HG03575 (cell line): ENCODE measurements at regions not wholly inside any gene's neighbourhood (a gene's known extent, or its start where the extent isn't known, plus 50 kb on each side); places are given as distances from the start of the nearest gene placed in this dataset.

Source experiments
- ATAC-seq: cut with Tn5 transposase; IDR thresholded peaks from one replicate; pipeline ENCODE4 v1.9.1; 2021; ENCODE audit not compliant: unreplicated experiment, insufficient number of reproducible peaks, low FRiP score; ENCODE audit errors: extremely low read depth

DNA sequence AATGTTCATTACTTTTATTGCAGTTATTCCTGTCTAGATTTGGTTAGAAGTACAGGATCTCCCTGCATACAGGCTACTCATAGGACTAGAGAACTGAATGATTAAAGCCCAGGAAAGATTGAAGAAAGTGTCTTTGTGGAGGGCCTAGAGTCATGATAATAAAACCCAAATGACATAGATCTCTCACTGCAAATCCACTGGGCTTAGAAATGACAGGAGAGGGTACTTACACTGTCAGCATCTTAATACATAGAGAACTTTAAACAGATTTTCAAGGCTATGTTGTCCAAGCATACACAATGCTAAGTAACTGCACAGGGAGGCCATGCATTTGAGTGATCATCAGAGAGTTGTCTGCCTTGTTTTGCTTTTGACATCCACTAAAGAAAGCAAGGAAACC lies 383.8 kb upstream of the MAP3K7 start:
- ATAC-seq, result no peak

DNA sequence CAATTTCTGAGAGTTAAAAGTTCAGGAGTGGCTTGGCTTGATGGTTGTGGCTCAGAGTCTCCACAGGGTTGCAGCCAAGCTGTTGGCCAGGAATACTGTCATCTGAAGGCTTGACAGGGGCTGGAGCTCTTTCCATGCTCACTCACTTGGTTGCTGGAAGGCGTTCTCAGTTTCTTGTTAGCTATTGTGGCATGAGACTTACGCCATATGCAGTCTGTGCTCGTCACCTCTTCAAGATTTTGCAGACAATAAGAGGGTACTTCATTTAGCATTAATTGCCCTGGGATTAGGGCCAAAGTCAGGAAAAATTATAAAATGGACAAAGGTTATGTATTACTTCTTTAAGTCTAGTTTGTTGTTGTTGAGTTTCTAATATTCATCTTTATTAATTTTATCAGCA lies 380.6 kb upstream of the MAP3K7 start:
- ATAC-seq, result no peak

GRCh38 chr6:90960324-90960723 lies 373.5 kb upstream of the MAP3K7 start:
- ATAC-seq, result no peak

- ATAC-seq, result no peak
Observed at GRCh38 chr6:90955246-90955645, 368.4 kb upstream of the MAP3K7 start.

DNA sequence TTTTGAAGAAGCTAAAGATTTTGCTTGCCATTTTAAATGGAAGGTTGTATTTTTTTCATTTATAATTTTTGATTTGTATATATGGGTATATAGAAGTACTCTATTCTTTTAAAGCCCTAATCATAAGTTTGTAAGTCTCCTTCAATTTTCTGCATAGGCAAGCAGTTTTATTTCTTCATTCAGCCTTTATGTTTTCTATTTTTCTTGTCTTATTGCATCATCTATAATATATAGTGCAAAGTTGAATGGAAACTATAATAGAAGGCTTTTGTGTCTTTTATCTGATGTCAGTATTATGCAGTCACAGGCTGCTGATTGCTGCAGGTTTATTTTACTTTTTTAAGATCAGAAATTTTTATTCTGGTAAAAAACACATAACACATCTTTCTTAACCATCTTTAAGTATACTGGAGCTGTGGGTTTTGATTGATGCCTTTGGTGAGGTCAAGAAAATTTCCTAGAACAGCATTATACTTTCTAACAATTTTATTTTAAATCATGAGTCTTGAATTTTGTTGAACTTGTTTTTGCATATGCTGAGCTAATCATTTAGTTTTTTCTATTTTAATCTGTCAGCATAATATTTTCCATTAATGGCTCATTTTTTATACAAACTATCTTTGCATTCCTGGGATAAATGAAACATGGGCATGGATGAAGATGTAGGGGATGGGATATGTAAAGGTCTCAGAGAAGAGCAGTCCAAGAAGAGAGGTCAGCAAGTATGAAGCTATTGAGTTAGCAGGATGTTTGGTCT lies 366.7 kb upstream of the MAP3K7 start:
- no peak for ATAC-seq

DNA sequence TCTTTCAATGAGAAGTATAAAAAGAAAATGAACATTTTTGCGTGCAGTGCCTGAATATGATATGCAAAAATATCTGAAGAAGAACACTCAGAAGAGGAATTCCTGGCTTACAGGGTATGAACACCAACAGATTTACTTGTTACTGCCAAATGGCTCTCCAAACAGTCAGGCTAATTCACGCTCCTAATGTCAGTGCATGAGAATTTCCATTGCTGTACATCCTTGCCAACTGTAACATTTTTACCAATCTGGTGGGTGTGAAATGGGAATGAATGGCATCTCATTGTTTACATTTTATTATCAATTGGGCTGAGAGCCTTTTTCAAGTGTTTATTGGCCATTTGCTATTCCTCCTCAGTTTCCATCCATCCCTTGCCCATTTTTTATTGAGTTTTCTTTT lies 365.3 kb upstream of the MAP3K7 start:
- no peak for ATAC-seq

DNA sequence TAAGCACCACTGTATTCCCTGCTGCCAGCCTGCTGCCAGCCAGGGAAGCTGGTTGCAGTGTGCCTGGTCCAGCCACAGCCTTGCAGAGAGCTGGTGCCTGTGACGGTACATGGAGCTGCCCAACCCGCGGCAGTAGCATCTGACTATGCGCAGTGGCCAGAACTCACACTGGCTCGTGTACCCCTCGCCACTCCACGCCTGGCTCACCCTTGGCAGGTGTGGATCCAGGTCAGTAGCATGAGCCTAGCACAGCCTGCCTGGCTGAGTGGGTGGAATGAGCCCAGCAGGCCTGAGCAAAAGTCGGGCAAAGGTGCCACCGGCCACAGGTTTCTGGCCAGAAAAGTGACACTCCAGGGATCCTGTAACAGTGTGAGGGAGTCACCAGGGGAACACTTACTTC lies 361.7 kb upstream of the MAP3K7 start:
- no peak for ATAC-seq

DNA sequence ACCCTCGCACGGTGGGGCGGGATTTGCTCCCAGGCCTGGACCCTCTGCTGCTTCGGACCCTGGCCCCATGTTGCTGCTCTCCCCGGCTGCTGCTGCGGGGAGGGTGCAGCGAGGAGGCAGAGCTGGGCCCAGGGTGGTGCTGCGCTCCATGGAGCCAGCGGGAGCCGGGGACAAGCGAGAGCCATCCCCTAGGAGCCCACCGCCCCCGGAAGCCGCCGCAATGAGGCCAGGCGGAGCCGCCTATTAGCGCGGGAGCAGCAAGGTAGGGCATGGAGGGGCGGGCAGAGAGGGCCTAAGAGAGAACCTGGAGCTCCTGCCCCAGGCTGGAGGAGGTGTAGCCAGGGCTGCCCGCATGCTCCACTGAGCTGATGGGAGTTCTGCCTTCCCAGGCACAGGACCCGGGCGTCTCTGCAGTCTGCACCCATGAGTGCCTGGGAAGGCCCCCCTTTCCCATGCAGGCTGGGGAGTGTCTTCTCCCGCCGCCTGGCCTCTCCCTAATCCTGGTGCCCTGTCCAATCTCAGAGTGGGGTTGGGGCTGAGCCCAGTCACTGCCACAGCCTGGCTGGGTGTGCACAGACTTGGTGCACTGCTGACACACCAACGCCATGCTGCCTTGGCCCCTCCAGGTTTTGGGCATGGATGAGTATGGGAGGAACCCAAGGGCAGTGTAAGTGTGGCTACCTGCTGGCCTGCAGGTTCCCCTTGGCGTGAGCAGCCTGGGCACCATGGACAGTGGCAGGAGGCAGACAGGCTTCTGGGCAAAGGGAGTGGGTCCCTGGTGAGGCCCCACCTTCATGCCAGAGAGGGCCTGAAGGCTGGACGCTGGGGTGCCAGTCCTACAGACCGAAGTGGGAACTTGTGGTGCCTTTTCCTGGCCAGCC lies 360.6 kb upstream of the MAP3K7 start:
- no peak for ATAC-seq

- ATAC-seq, result no peak
Observed at GRCh38 chr6:90941885-90942284, 355.0 kb upstream of the MAP3K7 start.

GRCh38 chr6:90940812-90941481 lies 354.1 kb upstream of the MAP3K7 start:
- ATAC-seq, result peak; percentile 96

DNA sequence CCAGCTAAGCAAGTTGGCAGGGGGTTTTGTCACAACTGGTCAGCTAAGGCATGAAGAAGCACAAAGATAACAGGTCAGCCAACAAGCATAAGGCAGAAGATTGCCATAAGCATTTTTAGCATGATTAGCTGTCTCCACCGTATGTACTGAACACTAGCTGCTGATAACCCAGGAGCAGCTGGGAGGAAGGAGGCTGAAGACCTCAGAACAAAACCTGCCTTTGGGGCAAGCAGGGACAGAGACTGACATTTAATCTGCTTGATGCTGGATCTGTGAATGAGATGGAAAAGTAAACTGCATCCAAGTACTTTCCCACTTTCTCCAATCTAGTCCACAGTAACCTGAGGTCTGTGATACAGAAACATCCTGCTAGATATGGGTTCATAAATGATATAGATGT lies 353.0 kb upstream of the MAP3K7 start:
- no peak for ATAC-seq

- ATAC-seq, result no peak
Observed at GRCh38 chr6:90938122-90938521, 351.2 kb upstream of the MAP3K7 start.

DNA sequence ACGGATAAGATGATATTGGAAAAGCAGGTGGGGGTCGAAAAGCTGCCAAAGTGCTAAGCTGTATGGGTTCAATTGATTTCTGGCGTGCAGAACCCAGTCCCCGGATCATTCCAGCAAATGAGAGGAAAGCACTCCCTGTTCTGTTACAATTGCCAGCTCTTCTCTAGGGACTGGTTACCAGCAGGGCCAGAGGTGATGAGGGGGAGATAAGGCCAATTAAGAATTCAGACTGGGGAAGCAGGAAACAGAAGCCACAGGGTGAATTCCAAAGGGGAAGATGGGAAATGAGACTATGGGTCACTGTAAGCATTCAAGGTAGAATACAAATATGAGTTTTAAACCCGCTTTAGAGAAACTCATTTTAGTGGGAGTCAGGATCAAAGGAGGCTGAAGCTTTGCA lies 349.4 kb upstream of the MAP3K7 start:
- ATAC-seq, result no peak

DNA sequence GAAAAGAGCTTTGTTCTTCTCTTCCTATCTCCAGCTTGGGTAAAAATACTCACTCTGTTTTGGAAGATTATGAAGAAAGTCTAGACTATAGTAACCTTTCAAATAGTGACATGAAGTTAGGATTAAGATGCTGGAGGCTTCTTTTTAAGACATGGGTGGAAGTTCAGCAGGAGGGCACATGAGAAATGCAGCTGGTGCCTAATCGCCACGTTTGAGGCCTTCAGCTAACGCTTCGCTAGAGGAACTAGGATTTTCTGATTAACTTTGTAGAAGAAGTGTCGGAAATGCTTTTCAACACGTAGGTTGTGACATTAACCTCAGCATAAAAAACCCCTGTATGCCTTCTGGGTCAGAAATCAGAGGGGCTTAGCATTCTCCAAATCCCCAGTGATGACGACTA lies 348.1 kb upstream of the MAP3K7 start:
- ATAC-seq, result no peak

- no peak for ATAC-seq
Observed at GRCh38 chr6:90934081-90934480, 347.2 kb upstream of the MAP3K7 start.

DNA sequence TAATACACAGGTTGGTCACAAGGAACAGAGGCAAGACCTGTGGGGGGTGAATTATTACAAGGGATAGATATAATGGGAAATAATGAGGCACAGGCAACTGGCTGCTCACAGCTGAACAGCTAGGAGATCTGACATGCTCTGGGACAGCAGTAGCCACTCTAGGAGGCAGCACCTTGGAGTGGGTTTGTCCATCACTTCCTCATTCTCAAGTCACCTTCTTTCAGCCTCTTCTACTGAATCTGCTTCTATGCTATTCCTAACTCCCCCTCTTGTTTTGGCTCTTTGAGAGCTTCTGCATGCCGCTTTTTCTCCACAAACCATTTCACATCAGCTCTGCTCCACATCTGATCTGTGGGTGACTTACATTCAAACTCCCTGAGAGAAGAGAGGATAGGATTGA lies 345.5 kb upstream of the MAP3K7 start:
- ATAC-seq, result no peak

GRCh38 chr6:90928051-90928450 lies 341.2 kb upstream of the MAP3K7 start:
- no peak for ATAC-seq

DNA sequence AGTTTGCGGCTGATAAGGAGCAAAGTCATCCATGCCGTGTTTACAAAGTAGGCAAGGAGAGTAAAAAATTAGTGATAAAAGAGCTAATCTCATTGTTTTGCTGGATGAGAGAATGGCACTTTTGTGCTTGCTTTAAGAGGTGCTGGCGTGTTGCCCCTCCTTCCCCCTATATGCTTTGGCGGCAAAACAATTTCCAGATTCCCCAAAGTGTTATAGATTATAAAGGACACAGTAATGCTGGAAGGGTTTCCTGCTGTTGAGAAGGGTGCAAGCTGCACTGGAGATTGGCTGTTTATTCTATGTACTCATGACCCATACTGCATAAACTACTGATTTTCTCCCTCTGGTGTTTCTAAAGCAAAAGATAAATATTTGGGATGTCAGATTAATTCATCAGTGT lies 338.9 kb upstream of the MAP3K7 start:
- no peak for ATAC-seq

- ATAC-seq, result no peak
Observed at GRCh38 chr6:90922325-90922724, 335.5 kb upstream of the MAP3K7 start.

GRCh38 chr6:90918361-90918760 lies 331.5 kb upstream of the MAP3K7 start:
- ATAC-seq, result no peak
